Prostate gland (tissue), 2 donors: ENCODE measurements at regions not wholly inside any gene's neighbourhood (a gene's known extent, or its start where the extent isn't known, plus 50 kb on each side); places are given as distances from the start of the nearest gene placed in this dataset.
"Not testable (repeated sequence)": the region's sequence is repeated elsewhere in the genome, so short reads cannot be mapped to it uniquely, and the experiment has no call there.

Source experiments
- CTCF ChIP-seq, 4 experiments: fragments of 200-600 bp in 2 of 4; fragments of 450-650 bp in 2 of 4; sonication (generic) in 2 of 4; IDR thresholded peaks; 1 replicate in 3 of 4; 2 replicates in 1 of 4; pipeline ENCODE4 v1.5.1; 2016 to 2019; ENCODE audit warnings: antibody characterized with exemption in 4 of 4, mild to moderate bottlenecking in 2 of 4, moderate library complexity in 2 of 4
- POLR2A ChIP-seq: fragments of 450-650 bp; IDR thresholded peaks from one replicate; pipeline ENCODE4 v1.6.1; 2016; ENCODE audit warnings: antibody characterized with exemption, mild to moderate bottlenecking
- POLR2AphosphoS5 ChIP-seq: sonication (generic); formaldehyde crosslinking; IDR thresholded peaks from one replicate; pipeline ENCODE4 v1.6.1; 2017; ENCODE audit warnings: antibody characterized with exemption

GRCh38 chr2:87327648-87328371, 306.2 kb upstream of the PLGLB1 start:
- TF ChIP-seq CTCF (IDR thresholded peaks at IDR 0.05); POLR2A; POLR2AphosphoS5: not testable (repeated sequence)
